ENCODE measurements at regions not wholly inside any gene's neighbourhood (a gene's known extent, or its start where the extent isn't known, plus 50 kb on each side); places are given as distances from the start of the nearest gene placed in this dataset.

GRCh38 chr14:49960453-49960852 lies 67.6 kb downstream of the ARF6 start:
- TF ChIP-seq POLR2AphosphoS5 (IDR thresholded peaks at IDR 0.05; ENCODE audit: low read depth, low read length) (no peak), TAF1 (IDR thresholded peaks at IDR 0.05; ENCODE audit: borderline replicate concordance, insufficient read depth, low read length) (no peak)

All from PFSK-1 (cell line).